ENCODE measurements at regions not wholly inside any gene's neighbourhood (a gene's known extent, or its start where the extent isn't known, plus 50 kb on each side); places are given as distances from the start of the nearest gene placed in this dataset.

DNA sequence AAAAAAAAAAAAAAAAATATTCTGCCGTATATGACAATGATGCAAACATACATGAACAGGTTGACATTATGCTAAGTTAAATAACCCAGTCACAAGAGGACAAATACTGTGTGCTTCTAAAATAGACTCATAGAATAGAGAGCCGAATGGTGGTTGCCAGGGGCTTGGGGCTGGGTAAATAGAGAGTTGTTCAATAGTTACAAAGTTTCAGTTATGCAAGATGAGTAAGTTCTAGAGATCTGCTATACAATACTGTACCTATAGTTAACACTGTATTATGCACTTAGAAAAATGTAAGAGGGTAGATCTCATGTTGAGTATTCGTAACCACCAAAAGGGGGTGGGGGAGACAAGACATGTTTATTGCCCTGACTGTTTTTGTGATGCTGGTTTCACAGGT, 77.1 kb upstream of the GNAI1 start:
- TF ChIP-seq, protein P1, sequence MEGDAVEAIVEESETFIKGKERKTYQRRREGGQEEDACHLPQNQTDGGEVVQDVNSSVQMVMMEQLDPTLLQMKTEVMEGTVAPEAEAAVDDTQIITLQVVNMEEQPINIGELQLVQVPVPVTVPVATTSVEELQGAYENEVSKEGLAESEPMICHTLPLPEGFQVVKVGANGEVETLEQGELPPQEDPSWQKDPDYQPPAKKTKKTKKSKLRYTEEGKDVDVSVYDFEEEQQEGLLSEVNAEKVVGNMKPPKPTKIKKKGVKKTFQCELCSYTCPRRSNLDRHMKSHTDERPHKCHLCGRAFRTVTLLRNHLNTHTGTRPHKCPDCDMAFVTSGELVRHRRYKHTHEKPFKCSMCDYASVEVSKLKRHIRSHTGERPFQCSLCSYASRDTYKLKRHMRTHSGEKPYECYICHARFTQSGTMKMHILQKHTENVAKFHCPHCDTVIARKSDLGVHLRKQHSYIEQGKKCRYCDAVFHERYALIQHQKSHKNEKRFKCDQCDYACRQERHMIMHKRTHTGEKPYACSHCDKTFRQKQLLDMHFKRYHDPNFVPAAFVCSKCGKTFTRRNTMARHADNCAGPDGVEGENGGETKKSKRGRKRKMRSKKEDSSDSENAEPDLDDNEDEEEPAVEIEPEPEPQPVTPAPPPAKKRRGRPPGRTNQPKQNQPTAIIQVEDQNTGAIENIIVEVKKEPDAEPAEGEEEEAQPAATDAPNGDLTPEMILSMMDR (IDR thresholded peaks at IDR 0.05; ENCODE audit: insufficient read depth, low read depth, low read length), result no peak
- no peak for DNase-seq (ENCODE audit: low read depth)
- H3K4me3 ChIP-seq (ENCODE audit: low read depth, low read length), result no peak overlapping the region

DNA sequence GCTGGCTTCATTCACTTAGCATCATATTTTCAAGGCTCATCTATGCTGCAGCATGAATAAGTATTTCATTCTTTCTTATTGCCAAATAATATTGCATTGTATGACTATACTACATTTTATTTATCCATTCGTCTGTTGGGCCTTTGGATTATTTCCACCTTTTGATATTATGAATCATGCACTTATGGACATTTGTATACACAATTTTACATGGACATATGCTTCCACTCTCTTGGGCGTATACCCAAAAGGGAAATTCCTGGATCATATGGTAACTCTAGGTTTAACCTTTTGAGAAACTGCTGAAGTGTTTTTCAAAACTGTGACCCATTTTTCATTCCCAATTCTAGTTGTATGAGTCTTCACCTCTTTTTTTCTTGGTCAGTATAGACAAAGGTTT, 80.3 kb upstream of the GNAI1 start:
- H3K4me3 ChIP-seq (ENCODE audit: low read depth, low read length), result no peak overlapping the region
- no peak for DNase-seq (ENCODE audit: low read depth)
- TF ChIP-seq, protein P1 (IDR thresholded peaks at IDR 0.05; ENCODE audit: insufficient read depth, low read depth, low read length), result no peak

DNA sequence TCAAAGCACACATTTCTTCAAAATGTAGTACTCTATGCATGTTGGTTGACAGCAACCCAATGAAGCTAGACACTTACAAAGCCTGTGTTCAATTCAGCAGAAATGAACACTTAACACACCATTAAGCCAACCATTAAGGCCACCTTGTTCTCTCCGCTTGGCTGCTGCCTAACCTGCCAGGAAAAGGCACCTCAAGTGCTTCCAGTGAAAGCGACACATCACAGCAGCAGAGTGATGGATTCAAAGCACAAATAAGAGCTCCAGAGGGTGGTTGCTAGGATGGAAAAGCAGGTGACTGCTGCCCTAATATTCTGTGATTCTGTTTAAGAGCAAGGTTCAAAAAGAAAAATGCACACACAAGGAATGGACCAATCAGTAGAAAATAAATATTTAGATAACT, 81.5 kb upstream of the GNAI1 start:
- no peak overlapping the region for H3K4me3 ChIP-seq (ENCODE audit: low read depth, low read length)
- TF ChIP-seq, protein P1 (IDR thresholded peaks at IDR 0.05; ENCODE audit: insufficient read depth, low read depth, low read length), result no peak
- DNase-seq (ENCODE audit: low read depth), result no peak

DNA sequence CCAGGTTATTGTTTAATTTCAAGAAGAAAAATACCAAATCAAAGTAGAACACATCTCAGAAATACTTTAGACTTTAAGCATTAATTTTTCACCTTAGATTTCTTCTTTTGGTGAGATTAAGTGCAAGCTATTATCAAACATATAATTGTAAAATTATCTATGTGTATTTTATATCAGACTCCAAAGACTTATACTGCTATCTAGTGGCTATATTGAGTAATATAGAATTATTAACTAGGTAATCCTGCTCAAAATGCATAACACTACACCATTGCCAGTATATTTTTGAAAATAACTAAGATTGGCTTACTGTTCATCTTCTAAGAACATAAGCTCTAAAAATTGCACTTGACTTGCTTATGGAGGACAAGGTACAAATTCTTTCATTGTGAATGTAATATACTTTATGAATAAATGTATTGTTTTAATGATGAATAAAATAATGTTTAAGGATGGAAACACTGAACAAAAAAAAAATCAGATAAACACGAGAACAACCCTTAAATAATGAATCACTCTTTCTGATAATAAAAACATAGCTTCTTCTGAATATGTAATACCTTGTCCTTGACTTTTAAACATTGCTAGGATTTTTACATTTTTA, 86.7 kb upstream of the GNAI1 start:
- TF ChIP-seq, protein P1 (IDR thresholded peaks at IDR 0.05; ENCODE audit: insufficient read depth, low read depth, low read length), result peak; percentile 44
- DNase-seq (ENCODE audit: low read depth), result peak; percentile 25

DNA sequence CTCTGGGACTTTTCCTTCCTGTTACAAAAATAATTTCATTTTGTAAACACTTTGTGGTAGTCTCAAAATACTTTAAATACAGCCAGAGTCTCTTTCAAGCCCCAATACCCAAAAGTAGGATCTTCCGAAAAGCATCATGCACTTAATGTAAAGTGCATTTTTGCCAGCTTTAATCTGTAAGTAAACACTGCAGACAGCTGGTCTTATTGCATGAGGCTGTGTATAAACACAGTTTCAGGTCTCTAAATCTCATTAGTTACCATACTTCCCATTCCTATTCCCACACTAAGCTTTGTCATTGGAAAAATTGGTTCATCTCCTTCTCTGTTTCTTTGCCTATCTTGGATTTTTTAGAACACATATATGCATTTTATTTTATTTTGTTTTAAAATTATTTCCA, 87.6 kb upstream of the GNAI1 start:
- peak; percentile 74 for DNase-seq (ENCODE audit: low read depth)
- no peak overlapping the region for H3K4me3 ChIP-seq (ENCODE audit: low read depth, low read length)
- TF ChIP-seq, protein P1 (IDR thresholded peaks at IDR 0.05; ENCODE audit: insufficient read depth, low read depth, low read length), result no peak

More for the DNA sequence above, 86.7 kb upstream of the GNAI1 start:
- no peak overlapping the region for H3K4me3 ChIP-seq (ENCODE audit: low read depth, low read length)

DNA sequence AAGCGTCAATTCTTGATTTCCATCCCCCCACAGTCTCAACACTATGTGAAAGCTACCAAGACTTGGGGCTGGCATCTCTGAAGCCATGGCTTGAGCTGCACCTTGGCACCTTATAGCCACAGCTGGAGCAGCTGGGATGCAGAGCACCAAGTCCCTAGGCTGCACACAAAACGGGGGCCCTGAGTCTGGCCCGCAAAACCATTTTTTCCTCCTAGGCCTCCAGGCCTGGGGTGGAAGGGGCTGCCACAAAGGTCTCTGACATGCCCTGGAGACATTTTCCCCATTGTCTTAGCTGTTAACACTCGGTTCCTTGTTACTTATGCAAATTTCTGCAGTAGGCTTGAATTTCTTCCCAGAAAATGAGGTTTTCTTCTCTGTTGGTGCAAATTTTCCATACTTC, 89.8 kb upstream of the GNAI1 start:
- no peak for DNase-seq (ENCODE audit: low read depth)
- H3K4me3 ChIP-seq (ENCODE audit: low read depth, low read length), result no peak overlapping the region
- TF ChIP-seq, protein P1 (IDR thresholded peaks at IDR 0.05; ENCODE audit: insufficient read depth, low read depth, low read length), result no peak

DNA sequence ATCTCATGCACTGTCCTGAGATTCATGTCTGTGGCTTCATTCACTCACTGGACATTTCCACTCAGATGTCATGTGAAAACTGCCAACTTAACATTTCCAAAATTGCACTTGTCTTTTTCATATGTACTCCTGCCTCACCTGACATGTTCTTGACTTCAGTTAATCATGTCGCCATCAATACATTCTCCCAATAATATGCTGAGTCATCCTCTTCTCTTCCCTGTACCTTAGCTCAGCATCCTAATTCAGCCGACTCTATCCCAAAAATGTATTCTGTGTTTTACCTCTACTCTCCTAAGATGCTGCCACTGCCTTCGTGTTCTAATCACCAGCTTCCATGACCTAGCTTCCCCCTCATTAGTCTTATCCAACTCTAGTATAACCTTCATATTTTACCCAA, 93.9 kb upstream of the GNAI1 start:
- TF ChIP-seq, protein P1 (IDR thresholded peaks at IDR 0.05; ENCODE audit: insufficient read depth, low read depth, low read length), result no peak
- no peak overlapping the region for H3K4me3 ChIP-seq (ENCODE audit: low read depth, low read length)
- DNase-seq (ENCODE audit: low read depth), result no peak
